Chondrocyte (in vitro differentiated cells): ENCODE measurements at regions not wholly inside any gene's neighbourhood (a gene's known extent, or its start where the extent isn't known, plus 50 kb on each side); places are given as distances from the start of the nearest gene placed in this dataset.

Experiments used
- DNase-seq: peaks from one replicate; pipeline ENCODE4 v3.0.0; 2021; ENCODE audit warnings: mixed read lengths, low spot score
- H3K27ac Mint-ChIP-seq: one replicate; pipeline ENCODE4 v1.8.0; 2021; ENCODE audit warnings: mild to moderate bottlenecking, moderate library complexity, mixed read lengths; ENCODE audit not compliant: unreplicated experiment
- H3K27me3 Mint-ChIP-seq: 2 replicates; pipeline ENCODE4 v1.8.0; 2021; ENCODE audit warnings: low read depth, mixed read lengths
- H3K36me3 Mint-ChIP-seq: 2 replicates; pipeline ENCODE4 v1.8.0; 2021; ENCODE audit warnings: low read depth, mixed read lengths
- H3K4me1 Mint-ChIP-seq: 2 replicates; pipeline ENCODE4 v1.8.0; 2021; ENCODE audit warnings: low read depth, mild to moderate bottlenecking, mixed read lengths
- H3K4me3 Mint-ChIP-seq: one replicate; pipeline ENCODE4 v1.8.0; 2021; ENCODE audit warnings: mild to moderate bottlenecking, moderate library complexity, mixed read lengths; ENCODE audit not compliant: unreplicated experiment
- H3K9me3 Mint-ChIP-seq: 2 replicates; pipeline ENCODE4 v1.8.0; 2021; ENCODE audit warnings: low read depth, mixed read lengths
- TF ChIP-seq, protein P1 (sequence below): fragments of 200-600 bp; sonication (generic); IDR thresholded peaks from 2 replicates; pipeline ENCODE4 v1.5.0; 2021; ENCODE audit warnings: antibody characterized with exemption, mild to moderate bottlenecking, moderate library complexity

DNA sequence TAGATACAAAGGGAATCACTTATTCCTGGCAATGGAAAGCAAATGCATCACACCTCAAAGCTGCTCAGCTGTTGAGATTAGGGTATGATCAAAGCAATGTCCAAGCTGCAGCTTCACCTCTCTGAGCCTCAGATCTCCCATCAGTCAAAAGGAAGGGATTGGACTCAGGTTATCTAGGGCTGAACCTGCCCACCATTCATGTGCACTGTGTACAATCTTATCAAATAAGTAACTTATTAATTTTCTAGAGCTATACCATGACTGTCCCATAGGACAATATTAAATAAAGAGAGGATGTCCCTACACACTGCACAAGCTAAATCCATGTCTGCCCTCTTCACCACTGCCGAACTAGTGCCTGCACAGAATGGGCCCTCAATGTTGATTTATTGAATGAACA, 127.0 kb downstream of the HSD17B3 start:
- H3K4me3 Mint-ChIP-seq: no peak overlapping the region
- H3K36me3 Mint-ChIP-seq: no peaks in the 10 kb centered on the region
- peaks cover 3% of the 10 kb centered on the region for H3K27me3 Mint-ChIP-seq
- TF ChIP-seq, protein P1, sequence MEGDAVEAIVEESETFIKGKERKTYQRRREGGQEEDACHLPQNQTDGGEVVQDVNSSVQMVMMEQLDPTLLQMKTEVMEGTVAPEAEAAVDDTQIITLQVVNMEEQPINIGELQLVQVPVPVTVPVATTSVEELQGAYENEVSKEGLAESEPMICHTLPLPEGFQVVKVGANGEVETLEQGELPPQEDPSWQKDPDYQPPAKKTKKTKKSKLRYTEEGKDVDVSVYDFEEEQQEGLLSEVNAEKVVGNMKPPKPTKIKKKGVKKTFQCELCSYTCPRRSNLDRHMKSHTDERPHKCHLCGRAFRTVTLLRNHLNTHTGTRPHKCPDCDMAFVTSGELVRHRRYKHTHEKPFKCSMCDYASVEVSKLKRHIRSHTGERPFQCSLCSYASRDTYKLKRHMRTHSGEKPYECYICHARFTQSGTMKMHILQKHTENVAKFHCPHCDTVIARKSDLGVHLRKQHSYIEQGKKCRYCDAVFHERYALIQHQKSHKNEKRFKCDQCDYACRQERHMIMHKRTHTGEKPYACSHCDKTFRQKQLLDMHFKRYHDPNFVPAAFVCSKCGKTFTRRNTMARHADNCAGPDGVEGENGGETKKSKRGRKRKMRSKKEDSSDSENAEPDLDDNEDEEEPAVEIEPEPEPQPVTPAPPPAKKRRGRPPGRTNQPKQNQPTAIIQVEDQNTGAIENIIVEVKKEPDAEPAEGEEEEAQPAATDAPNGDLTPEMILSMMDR: no peak
- H3K9me3 Mint-ChIP-seq: no peaks in the 10 kb centered on the region
- DNase-seq: no peak
- H3K27ac Mint-ChIP-seq: no peak overlapping the region
- H3K4me1 Mint-ChIP-seq: peaks cover 23% of the 10 kb centered on the region

DNA sequence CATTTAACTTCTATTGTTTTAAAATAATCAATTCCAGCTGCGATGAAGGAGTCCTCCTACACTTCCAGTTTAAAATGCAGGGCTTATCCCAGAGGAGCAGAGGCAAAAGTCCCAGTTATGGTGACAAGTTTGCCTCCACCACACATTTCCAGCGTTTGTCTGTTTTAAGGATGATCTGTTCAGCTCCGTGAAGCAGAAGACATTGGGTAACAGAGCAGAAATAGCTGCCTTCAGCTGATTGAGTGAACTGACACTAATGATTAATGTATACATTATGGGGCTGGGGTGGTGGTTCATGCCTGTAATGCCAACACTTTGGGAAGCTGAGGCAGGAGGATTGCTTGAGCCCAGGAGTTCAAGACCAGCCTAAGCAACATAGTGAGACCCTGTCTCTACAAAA, 127.6 kb downstream of the HSD17B3 start:
- Mint-ChIP-seq H3K27me3 (peaks cover 3% of the 10 kb centered on the region), H3K4me1 (peaks cover 29% of the 10 kb centered on the region), H3K27ac (no peak overlapping the region), H3K4me3 (no peak overlapping the region), H3K36me3 (no peaks in the 10 kb centered on the region), H3K9me3 (no peaks in the 10 kb centered on the region)
- TF ChIP-seq, protein P1: no peak
- DNase-seq: no peak

DNA sequence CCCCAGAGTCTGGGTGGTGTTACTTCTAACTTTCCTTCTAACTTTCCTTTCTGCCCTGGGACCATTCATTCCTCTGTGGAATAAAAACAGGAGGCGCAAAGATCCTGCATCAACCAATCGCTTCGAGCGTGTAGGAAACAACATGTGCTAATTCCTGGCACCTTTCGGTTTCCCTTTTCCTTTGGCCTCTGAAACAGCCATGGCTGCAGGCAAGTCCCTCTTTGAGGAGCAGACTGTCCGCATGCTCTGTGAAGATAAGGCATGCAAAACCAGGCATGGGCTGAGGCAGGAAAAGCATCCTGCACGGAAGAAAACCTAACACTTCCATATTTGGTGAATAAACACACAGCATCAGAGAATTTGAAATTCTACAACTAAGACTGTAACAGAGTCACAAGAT, 128.3 kb downstream of the HSD17B3 start:
- H3K4me3 Mint-ChIP-seq: no peak overlapping the region
- H3K27me3 Mint-ChIP-seq: peaks cover 3% of the 10 kb centered on the region
- H3K4me1 Mint-ChIP-seq: peaks cover 36% of the 10 kb centered on the region
- H3K36me3 Mint-ChIP-seq: no peaks in the 10 kb centered on the region
- TF ChIP-seq, protein P1: no peak
- no peaks in the 10 kb centered on the region for H3K9me3 Mint-ChIP-seq
- no peak overlapping the region for H3K27ac Mint-ChIP-seq
- no peak for DNase-seq

DNA sequence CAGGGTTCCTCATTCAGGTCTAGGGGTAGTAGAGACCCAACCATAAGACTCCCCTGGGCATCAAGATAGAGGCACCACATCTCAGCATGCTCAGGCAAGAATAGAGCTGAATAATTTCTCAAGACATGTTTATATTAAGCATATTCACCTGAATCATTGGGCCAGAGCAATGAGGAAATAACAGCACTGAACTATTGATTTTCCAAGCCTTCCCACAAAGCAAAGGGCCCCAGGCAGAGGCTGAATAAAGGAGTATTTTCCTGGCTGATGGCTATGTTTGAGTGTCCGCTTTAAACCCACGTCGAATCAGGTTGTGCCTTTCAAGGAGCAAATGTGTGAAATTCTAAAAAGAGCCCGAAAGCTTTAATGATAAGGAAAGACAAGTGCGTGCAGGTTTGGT, 129.2 kb downstream of the HSD17B3 start:
- TF ChIP-seq, protein P1: no peak
- Mint-ChIP-seq H3K27me3 (peaks cover 3% of the 10 kb centered on the region), H3K27ac (no peak overlapping the region), H3K4me3 (no peak overlapping the region), H3K4me1 (peaks cover 40% of the 10 kb centered on the region), H3K9me3 (no peaks in the 10 kb centered on the region), H3K36me3 (no peaks in the 10 kb centered on the region)
- no peak for DNase-seq

DNA sequence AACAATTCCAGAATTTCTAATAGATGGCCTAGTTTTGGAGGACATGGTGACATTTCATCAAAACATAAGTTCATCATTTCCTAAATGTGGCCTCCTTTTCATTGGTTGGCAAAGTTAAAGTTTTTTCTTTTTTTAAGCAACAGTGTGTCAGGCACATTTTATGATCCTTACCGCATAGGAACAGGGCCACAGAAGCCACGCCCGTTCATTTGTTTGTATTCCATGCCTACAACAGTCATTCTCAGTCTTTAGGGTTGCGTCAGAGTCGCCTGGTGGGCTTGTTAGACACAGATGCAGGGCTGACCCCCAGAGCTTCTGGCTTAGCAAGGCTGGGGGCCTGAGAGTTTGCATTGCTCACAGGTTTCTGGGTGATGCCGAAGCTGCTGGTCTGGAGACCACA, 130.2 kb downstream of the HSD17B3 start:
- TF ChIP-seq, protein P1: no peak
- Mint-ChIP-seq H3K9me3 (no peaks in the 10 kb centered on the region), H3K27me3 (peaks cover 3% of the 10 kb centered on the region), H3K36me3 (no peaks in the 10 kb centered on the region), H3K4me3 (no peak overlapping the region), H3K4me1 (peaks cover 29% of the 10 kb centered on the region), H3K27ac (no peak overlapping the region)
- DNase-seq: no peak
